ENCODE measurements at regions not wholly inside any gene's neighbourhood (a gene's known extent, or its start where the extent isn't known, plus 50 kb on each side); places are given as distances from the start of the nearest gene placed in this dataset.

GRCh38 chr4:143273160-143273917, 63.3 kb upstream of the GAB1 start:
- no peak for DNase-seq (ENCODE audit: low read depth)

- no peak for DNase-seq (ENCODE audit: low read depth)
These were observed 55.8 kb upstream of the GAB1 start for GRCh38 chr4:143280861-143281260.

GRCh38 chr4:143281507-143282190, 55.0 kb upstream of the GAB1 start:
- DNase-seq (ENCODE audit: low read depth), result no peak

GRCh38 chr4:143282211-143282707, 54.4 kb upstream of the GAB1 start:
- no peak for DNase-seq (ENCODE audit: low read depth)

- DNase-seq (ENCODE audit: low read depth), result no peak
These were observed 50.8 kb upstream of the GAB1 start for GRCh38 chr4:143285696-143286437.

GRCh38 chr4:143286701-143287571, 49.7 kb upstream of the GAB1 start:
- DNase-seq (ENCODE audit: low read depth), result peak; percentile 57

All from stromal cell of bone marrow (primary cell).